ACC112 (cell line): ENCODE measurements at regions not wholly inside any gene's neighbourhood (a gene's known extent, or its start where the extent isn't known, plus 50 kb on each side); places are given as distances from the start of the nearest gene placed in this dataset.

Source experiments
- H2AFZ ChIP-seq: fragments of 200-600 bp; sonication (generic); one replicate; pipeline ENCODE4 v1.6.0; 2017; ENCODE audit warnings: antibody characterized with exemption, low read length; ENCODE audit not compliant: unreplicated experiment
- H3K27ac ChIP-seq: fragments of 200-600 bp; sonication (generic); 2 replicates; pipeline ENCODE4 v1.5.1; 2014; ENCODE audit warnings: low read depth, mild to moderate bottlenecking, antibody characterized with exemption, low read length, moderate library complexity
- H3K27me3 ChIP-seq: fragments of 200-600 bp; sonication (generic); 2 replicates; pipeline ENCODE4 v1.6.1; 2014; ENCODE audit warnings: mild to moderate bottlenecking, antibody characterized with exemption, low read length, moderate library complexity, mixed read lengths; ENCODE audit not compliant: insufficient read depth
- H3K36me3 ChIP-seq: fragments of 200-600 bp; sonication (generic); 2 replicates; pipeline ENCODE4 v1.6.1; 2016; ENCODE audit warnings: mild to moderate bottlenecking, antibody characterized with exemption, low read length, moderate library complexity, mixed read lengths; ENCODE audit not compliant: insufficient read depth
- H3K4me1 ChIP-seq: fragments of 200-600 bp; sonication (generic); one replicate; pipeline ENCODE4 v1.6.1; 2016; ENCODE audit warnings: low read length, mixed read lengths; ENCODE audit not compliant: insufficient read depth, unreplicated experiment, control insufficient read depth
- H3K4me3 ChIP-seq: fragments of 200-600 bp; sonication (generic); 2 replicates; pipeline ENCODE4 v1.5.1; 2014; ENCODE audit warnings: mild to moderate bottlenecking, low read depth, low read length
- H3K79me2 ChIP-seq: fragments of 200-600 bp; sonication (generic); one replicate; pipeline ENCODE4 v1.6.0; 2016; ENCODE audit warnings: low read length; ENCODE audit not compliant: control insufficient read depth, unreplicated experiment, insufficient read depth

GRCh38 chr1:117782056-117782455 lies 147.4 kb downstream of the GDAP2 start:
- Histone ChIP-seq H2AFZ (no peak overlapping the region), H3K4me1 (no peaks in the 10 kb centered on the region), H3K4me3 (no peak overlapping the region), H3K27ac (no peak overlapping the region), H3K27me3 (no peaks in the 10 kb centered on the region), H3K79me2 (no peaks in the 10 kb centered on the region), H3K36me3 (no peaks in the 10 kb centered on the region)

DNA sequence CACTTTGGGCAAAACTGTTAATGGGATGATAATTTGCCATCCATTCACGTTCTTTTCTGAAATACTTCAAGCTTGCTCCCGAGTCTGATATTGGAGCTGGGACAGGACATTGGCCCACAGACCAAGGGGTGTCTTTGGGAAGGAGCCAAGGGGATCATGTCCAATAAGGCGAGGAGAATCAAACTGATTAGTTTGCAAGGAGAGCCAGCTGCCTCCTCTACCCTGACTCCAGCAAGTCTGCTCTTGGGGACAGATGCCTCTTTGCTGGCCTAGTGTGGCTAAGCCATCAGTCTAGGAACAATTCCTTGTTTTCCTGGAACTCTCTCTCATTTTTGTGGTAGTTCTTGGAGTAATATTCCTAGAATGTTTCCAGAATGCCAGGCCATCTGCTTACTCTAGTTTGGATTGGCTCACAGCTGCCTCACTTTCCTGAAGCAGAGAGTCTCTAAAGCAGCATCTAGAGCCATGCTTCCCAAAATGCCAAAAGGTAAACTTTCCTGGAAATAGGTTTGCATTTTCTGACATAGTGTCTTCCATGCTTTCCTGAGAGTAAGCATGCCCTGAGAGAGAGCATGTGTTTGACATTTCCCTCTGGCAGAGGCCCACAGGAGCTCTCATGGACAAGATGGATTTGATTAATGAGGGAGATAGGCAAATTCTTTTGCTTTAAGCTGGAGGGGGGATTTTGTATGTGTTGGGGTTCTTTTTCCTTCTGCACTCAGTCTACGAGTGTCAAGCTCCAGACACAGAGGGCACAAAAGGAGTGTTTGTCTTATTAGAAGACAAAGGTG lies 145.6 kb downstream of the GDAP2 start:
- Histone ChIP-seq H3K79me2 (no peaks in the 10 kb centered on the region), H3K4me3 (no peak overlapping the region), H2AFZ (no peak overlapping the region), H3K27ac (no peak overlapping the region), H3K36me3 (no peaks in the 10 kb centered on the region), H3K4me1 (no peaks in the 10 kb centered on the region), H3K27me3 (no peaks in the 10 kb centered on the region)

GRCh38 chr1:117788014-117788413 lies 141.4 kb downstream of the GDAP2 start:
- no peak overlapping the region for H2AFZ ChIP-seq
- H3K27me3 ChIP-seq: no peaks in the 10 kb centered on the region
- H3K4me1 ChIP-seq: no peaks in the 10 kb centered on the region
- H3K79me2 ChIP-seq: no peaks in the 10 kb centered on the region
- no peak overlapping the region for H3K4me3 ChIP-seq
- H3K36me3 ChIP-seq: no peaks in the 10 kb centered on the region
- no peak overlapping the region for H3K27ac ChIP-seq

DNA sequence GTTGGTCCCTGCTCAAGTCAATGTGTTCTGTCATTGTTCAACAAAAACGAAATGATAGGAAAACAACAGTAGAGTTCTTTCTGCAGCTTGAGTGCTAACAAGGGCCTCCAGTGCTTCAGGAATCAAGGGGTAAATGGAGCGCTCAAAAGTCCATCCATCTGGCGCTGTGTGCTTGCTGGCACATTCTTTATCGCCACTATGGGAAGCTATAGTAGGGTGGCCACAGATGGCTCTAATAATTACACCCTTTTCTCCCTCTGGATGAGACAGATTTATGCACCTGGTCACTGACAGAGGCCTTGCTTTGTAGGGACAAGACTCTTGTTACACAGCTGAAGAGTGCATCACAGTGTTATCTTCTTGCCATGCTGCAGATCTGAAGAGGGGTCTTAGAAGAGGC lies 136.0 kb downstream of the GDAP2 start:
- Histone ChIP-seq H3K79me2 (no peaks in the 10 kb centered on the region), H3K4me3 (no peak overlapping the region), H3K27ac (no peak overlapping the region), H3K36me3 (no peaks in the 10 kb centered on the region), H2AFZ (no peak overlapping the region), H3K27me3 (no peaks in the 10 kb centered on the region), H3K4me1 (peaks cover 6% of the 10 kb centered on the region)

GRCh38 chr1:117794073-117794472 lies 135.3 kb downstream of the GDAP2 start:
- no peak overlapping the region for H2AFZ ChIP-seq

DNA sequence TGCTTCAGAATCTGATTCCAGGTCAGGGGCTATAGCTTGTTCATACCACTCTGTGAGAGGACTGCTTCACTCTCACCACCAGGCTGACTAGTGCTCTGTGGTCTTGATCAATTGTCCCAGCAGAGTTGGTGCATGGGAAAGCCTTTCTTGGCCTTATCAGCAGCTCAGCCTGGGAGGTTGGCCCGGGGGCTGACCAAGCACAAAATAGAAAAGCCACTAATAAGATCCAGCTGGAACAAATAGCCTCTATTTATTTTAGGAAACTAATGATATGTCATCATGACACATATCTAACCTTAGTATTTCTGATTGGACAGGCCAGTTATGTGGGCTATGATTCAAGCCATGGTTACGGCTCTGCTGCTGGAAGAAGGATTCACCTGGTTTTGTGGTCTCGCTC lies 134.2 kb downstream of the GDAP2 start:
- Histone ChIP-seq H3K27ac (no peak overlapping the region; the same call in 1 of the 2 replicates), H3K4me1 (peaks cover 6% of the 10 kb centered on the region), H3K36me3 (no peaks in the 10 kb centered on the region), H3K27me3 (no peaks in the 10 kb centered on the region), H2AFZ (no peak overlapping the region), H3K79me2 (no peaks in the 10 kb centered on the region), H3K4me3 (no peak overlapping the region)

More at GRCh38 chr1:117794073-117794472, 135.3 kb downstream of the GDAP2 start:
- Histone ChIP-seq H3K27me3 (no peaks in the 10 kb centered on the region), H3K4me1 (peaks cover 6% of the 10 kb centered on the region), H3K79me2 (no peaks in the 10 kb centered on the region), H3K4me3 (no peak overlapping the region), H3K36me3 (no peaks in the 10 kb centered on the region), H3K27ac (no peak overlapping the region)

DNA sequence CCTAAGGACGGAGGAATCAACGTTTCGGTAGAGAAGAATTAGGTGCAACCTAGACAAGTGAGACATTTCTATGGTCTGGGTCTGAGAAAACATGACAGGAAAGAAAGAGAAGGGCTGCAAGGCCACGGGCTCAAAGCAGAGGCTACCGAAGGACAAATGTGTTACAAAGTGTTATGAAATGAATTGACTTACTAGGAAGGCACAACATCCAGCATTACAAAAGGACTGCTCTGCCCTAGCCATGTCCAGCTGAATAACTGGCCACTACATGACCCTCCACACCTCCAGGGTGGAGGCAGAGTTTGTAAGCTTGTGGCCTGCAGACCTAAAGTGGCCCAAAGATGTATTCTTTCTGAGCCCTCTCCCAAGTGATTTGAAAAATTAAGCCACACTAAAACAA lies 133.6 kb downstream of the GDAP2 start:
- H3K27ac ChIP-seq: no peak overlapping the region
- H3K4me3 ChIP-seq: no peak overlapping the region
- no peak overlapping the region for H2AFZ ChIP-seq

GRCh38 chr1:117796226-117796625 lies 133.2 kb downstream of the GDAP2 start:
- Histone ChIP-seq H3K27ac (no peak overlapping the region), H3K27me3 (no peaks in the 10 kb centered on the region), H3K4me1 (peaks cover 6% of the 10 kb centered on the region), H3K79me2 (no peaks in the 10 kb centered on the region), H2AFZ (no peak overlapping the region), H3K36me3 (no peaks in the 10 kb centered on the region), H3K4me3 (no peak overlapping the region)

More for the DNA sequence above, 133.6 kb downstream of the GDAP2 start:
- H3K36me3 ChIP-seq: no peaks in the 10 kb centered on the region
- H3K27me3 ChIP-seq: no peaks in the 10 kb centered on the region
- peaks cover 6% of the 10 kb centered on the region for H3K4me1 ChIP-seq
- H3K79me2 ChIP-seq: no peaks in the 10 kb centered on the region

DNA sequence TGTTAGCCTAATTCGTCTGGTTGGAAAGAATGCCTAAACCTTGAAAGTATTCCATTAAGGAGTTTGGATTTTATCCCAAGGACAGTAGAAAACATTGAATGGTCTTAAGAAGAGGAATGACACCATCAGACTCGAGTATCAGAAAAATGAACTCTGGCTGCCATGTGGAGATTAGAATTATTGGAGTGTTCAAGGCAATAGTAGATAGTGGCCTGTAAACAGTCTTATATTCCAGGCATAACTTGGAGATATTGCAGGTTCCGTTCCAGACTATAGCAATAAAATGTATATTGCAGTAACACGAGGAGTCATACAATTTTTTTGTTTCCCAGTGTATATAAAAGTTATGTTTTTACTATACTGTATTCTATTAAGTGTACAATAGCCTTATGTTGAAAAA lies 130.9 kb downstream of the GDAP2 start:
- Histone ChIP-seq H3K79me2 (no peaks in the 10 kb centered on the region), H3K4me3 (no peak overlapping the region), H3K36me3 (no peaks in the 10 kb centered on the region), H3K27ac (no peak overlapping the region), H3K4me1 (peaks cover 6% of the 10 kb centered on the region), H3K27me3 (no peaks in the 10 kb centered on the region), H2AFZ (no peak overlapping the region)

DNA sequence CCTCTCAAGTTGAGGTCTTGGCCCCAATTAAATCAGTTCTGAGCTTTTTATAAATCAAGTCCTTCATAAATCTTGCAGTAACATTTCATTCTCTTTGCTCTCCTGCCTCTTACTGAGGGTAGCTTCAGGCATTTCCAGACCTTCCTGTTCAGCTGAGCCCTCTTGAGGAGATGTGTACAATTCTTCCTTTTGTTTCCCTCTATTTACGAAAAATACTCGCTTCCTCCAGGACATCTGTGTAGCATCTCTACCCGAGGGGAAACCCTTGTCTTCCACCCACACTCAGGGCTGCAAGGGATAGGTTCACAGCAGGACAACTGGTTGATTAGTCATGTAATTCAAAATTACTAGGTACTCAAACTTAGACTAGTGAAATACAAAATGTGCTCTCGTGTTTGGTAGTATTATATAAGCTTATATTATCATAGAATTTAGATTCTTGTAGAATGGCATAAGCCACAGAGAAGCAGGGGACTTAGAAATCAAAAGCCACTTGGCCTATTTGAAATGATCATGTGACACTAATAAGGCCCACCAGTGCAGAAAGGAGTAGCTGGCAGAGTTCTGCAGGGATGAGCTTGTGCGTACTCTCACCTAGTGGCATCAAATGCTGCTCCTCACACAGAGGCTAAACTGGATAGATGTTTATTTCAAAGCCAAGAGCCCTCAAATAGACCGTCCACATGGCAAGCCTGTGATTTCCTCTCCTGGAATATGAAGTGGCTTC lies 126.7 kb downstream of the GDAP2 start:
- Histone ChIP-seq H3K4me3 (no peak overlapping the region), H2AFZ (no peak overlapping the region), H3K27me3 (no peaks in the 10 kb centered on the region), H3K27ac (no peak overlapping the region), H3K79me2 (no peaks in the 10 kb centered on the region), H3K4me1 (no peaks in the 10 kb centered on the region), H3K36me3 (no peaks in the 10 kb centered on the region)

- Histone ChIP-seq H3K27me3 (no peaks in the 10 kb centered on the region), H3K27ac (no peak overlapping the region), H3K4me1 (no peaks in the 10 kb centered on the region), H3K36me3 (no peaks in the 10 kb centered on the region), H3K4me3 (no peak overlapping the region), H2AFZ (no peak overlapping the region), H3K79me2 (no peaks in the 10 kb centered on the region)
Observed at GRCh38 chr1:117803318-117803717, 126.1 kb downstream of the GDAP2 start.
